Right lobe of liver (tissue), 6 donors: ENCODE measurements at regions not wholly inside any gene's neighbourhood (a gene's known extent, or its start where the extent isn't known, plus 50 kb on each side); places are given as distances from the start of the nearest gene placed in this dataset.

Experiments
- ATAC-seq, 4 donors: fragments of 200-7000 bp; cut with Tn5 transposase; one replicate each; pipeline ENCODE4 v1.9.1; 2020; ENCODE audit warnings: mild to moderate bottlenecking in 4 of 4, moderate library complexity in 4 of 4
- DNase-seq, 3 donors: peaks; one replicate each; pipeline ENCODE4 v3.0.0-alpha.2; 2020
- H3K27ac ChIP-seq, 3 donors: fragments of 200-600 bp; one replicate each; pipeline ENCODE4 v1.8.0; 2022
- H3K27me3 ChIP-seq, 2 donors: fragments of 200-600 bp; one replicate each; pipeline ENCODE4 v1.8.0; 2022
- H3K36me3 ChIP-seq, 4 donors: fragments of 200-600 bp; sonication (generic) in 1 of 4; one replicate each; pipeline versions ENCODE4 v1.5.1 to v1.8.0; 2017 to 2022; ENCODE audit warnings: control low read depth in 1 of 4
- H3K4me1 ChIP-seq, 4 donors: fragments of 200-600 bp; sonication (generic) in 1 of 4; one replicate each; pipeline versions ENCODE4 v1.5.1 to v1.8.0; 2017 to 2022; ENCODE audit warnings: control low read depth in 1 of 4
- H3K4me3 ChIP-seq, 3 donors: fragments of 200-600 bp; one replicate each; pipeline ENCODE4 v1.8.0; 2022
- H3K9me3 ChIP-seq, 4 donors: fragments of 200-600 bp; sonication (generic) in 1 of 4; one replicate each; pipeline versions ENCODE4 v1.5.1 to v1.8.0; 2017 to 2022; ENCODE audit warnings: control low read depth in 1 of 4
- CTCF ChIP-seq, 4 donors: fragments of 200-600 bp in 3 of 4; fragments of 450-650 bp in 1 of 4; IDR thresholded peaks; one replicate each; pipeline versions ENCODE4 v1.5.1 to v1.8.0; 2016 to 2022; ENCODE audit warnings: antibody characterized with exemption in 4 of 4, mild to moderate bottlenecking in 2 of 4
- POLR2A ChIP-seq: fragments of 450-650 bp; IDR thresholded peaks from one replicate; pipeline ENCODE4 v1.6.1; 2017; ENCODE audit warnings: antibody characterized with exemption, mild to moderate bottlenecking
- WGBS: methylation state at CpG from one replicate; pipeline ENCODE4 v1.1.6; 2018; ENCODE audit warnings: low coverage, low lambda C conversion rate; ENCODE audit not compliant: insufficient coverage; ENCODE audit errors: missing lambda C conversion rate; 5-methylcytosine and 5-hydroxymethylcytosine counted together
- intact Hi-C, 2 donors: fragments of 100-400 bp; cut with DNase I; formaldehyde crosslinking; loops; one replicate each; pipeline versions ENCODE4 v1.11.2 to v1.14.1; 2022
- donor health status: DM: no; HTN: yes; CAD: no.
- donor health status: DM: no; HTN: no; CAD: no.
- donor health status: DM: no; HTN: no; CAD: no.
- donor health status: DM: no; HTN: yes; CAD: no.
- donor health status: DM: no; HTN: yes; CAD: no.

- Histone ChIP-seq H3K36me3 (no peaks in the 10 kb centered on the region), H3K27me3 (no peaks in the 10 kb centered on the region), H3K4me3 (no peak overlapping the region), H3K9me3 (no peaks in the 10 kb centered on the region), H3K4me1 (no peaks in the 10 kb centered on the region), H3K27ac (no peak overlapping the region)
- 83% methylated on average over 4 of the region's 4 CpGs for WGBS
- intact Hi-C loops, result no loop called here
- ATAC-seq, result no peak
- TF ChIP-seq POLR2A (no peak), CTCF (IDR thresholded peaks at IDR 0.05) (no peak)
- DNase-seq, result no peak
Measured at GRCh38 chr5:74028976-74029375, 403.0 kb downstream of the ARHGEF28 start.

- WGBS, result 90% methylated on average over 3 of the region's 3 CpGs
- Histone ChIP-seq H3K27ac (no peak overlapping the region), H3K4me1 (no peaks in the 10 kb centered on the region), H3K4me3 (no peak overlapping the region), H3K9me3 (no peaks in the 10 kb centered on the region), H3K27me3 (no peaks in the 10 kb centered on the region), H3K36me3 (no peaks in the 10 kb centered on the region)
- intact Hi-C loops, result no loop called here
- DNase-seq, result no peak
- ATAC-seq, result no peak
- TF ChIP-seq POLR2A (no peak), CTCF (IDR thresholded peaks at IDR 0.05) (no peak)
Measured at GRCh38 chr5:74028406-74028805, 402.4 kb downstream of the ARHGEF28 start.

- no peak for DNase-seq
- H3K9me3 ChIP-seq, result no peaks in the 10 kb centered on the region
- no peak overlapping the region for H3K27ac ChIP-seq
- 69% methylated on average over 2 of the region's 2 CpGs for WGBS
- H3K36me3 ChIP-seq, result no peaks in the 10 kb centered on the region
- no peaks in the 10 kb centered on the region for H3K27me3 ChIP-seq
- ATAC-seq, result no peak
- no peak overlapping the region for H3K4me3 ChIP-seq
- no peaks in the 10 kb centered on the region for H3K4me1 ChIP-seq
- no peak for TF ChIP-seq POLR2A
- TF ChIP-seq CTCF (IDR thresholded peaks at IDR 0.05), result no peak
- intact Hi-C loops, result no loop called here
Measured at GRCh38 chr5:74027732-74028338, 401.8 kb downstream of the ARHGEF28 start.

- Histone ChIP-seq H3K9me3 (no peaks in the 10 kb centered on the region), H3K27me3 (no peaks in the 10 kb centered on the region), H3K4me1 (no peaks in the 10 kb centered on the region), H3K36me3 (no peaks in the 10 kb centered on the region), H3K4me3 (no peak overlapping the region), H3K27ac (no peak overlapping the region)
- TF ChIP-seq CTCF (IDR thresholded peaks at IDR 0.05) (no peak), POLR2A (no peak)
- DNase-seq (no peak), ATAC-seq (no peak)
- intact Hi-C loops, result no loop called here
- WGBS, result 72% methylated on average over 2 of the region's 2 CpGs
Measured at GRCh38 chr5:74026310-74026709, 400.3 kb downstream of the ARHGEF28 start.

GRCh38 chr5:74021126-74021525, 395.1 kb downstream of the ARHGEF28 start:
- ATAC-seq (no peak), DNase-seq (no peak)
- Histone ChIP-seq H3K9me3 (no peaks in the 10 kb centered on the region), H3K36me3 (no peaks in the 10 kb centered on the region), H3K27ac (no peak overlapping the region), H3K27me3 (no peaks in the 10 kb centered on the region), H3K4me1 (no peaks in the 10 kb centered on the region), H3K4me3 (no peak overlapping the region)
- no peak for TF ChIP-seq CTCF (IDR thresholded peaks at IDR 0.05)
- no peak for TF ChIP-seq POLR2A
- intact Hi-C loops, result no loop called here
